GM15510 (cell line): ENCODE measurements at regions not wholly inside any gene's neighbourhood (a gene's known extent, or its start where the extent isn't known, plus 50 kb on each side); places are given as distances from the start of the nearest gene placed in this dataset.

Experiments
- POLR2A ChIP-seq: IDR thresholded peaks from 3 replicates; pipeline ENCODE4 v1.6.1; 2011; ENCODE audit warnings: borderline replicate concordance; ENCODE audit not compliant: insufficient read length; ENCODE audit errors: extremely low read depth

DNA sequence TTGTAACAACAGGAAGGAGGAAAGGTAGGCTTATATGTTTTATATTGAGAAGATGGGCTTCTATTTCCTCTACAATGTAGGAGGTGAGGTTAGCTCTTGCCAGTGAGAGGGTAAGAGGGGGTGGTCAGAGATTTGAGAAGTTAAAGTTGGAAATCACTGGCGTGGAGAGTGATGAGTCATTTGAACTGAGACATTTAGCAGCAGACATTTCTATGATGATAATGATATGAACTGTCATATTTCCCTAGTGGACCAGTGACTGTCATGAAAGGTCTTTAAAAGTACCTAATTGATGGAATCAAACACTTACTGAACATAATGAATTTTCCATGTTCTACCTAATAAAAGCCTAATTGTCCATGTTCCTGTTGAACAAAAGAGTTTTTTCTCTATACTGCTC, 126.1 kb downstream of the FAM161A start:
- no peak for TF ChIP-seq POLR2A

DNA sequence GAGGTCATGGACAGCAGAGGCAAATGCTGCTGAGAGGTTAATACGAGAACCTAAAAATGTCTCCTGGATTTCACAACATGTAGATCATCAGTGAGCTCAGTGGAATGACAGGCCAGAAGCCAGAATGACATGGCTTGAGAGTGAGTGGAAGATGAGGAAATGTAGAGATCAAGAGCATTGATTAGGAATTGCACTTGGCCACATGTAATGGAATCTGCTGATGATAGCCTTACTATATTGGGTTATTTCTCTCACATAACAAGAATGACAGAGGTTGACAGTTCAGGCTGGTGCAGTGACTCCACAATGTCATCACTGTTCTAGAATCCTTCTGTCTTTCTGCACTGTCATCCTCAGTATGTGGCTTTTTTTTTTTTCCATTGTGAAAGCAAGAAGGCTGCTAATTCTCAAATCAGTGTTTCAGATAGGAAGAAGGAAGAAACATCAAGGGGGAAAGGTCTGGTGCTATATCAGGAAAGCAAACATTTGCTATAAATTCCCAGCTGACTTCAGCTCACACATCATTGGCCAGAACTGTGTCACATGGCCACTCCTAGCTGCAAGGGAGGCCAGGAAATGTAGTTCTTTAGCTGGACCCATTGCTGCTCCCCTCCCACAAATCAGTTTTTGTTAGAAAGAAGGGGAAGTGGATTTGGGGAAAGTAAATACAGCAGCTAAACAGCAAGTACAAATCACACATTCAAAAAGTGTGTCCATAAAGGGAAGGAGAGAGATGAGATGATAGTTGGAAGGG, 127.2 kb downstream of the FAM161A start:
- TF ChIP-seq POLR2A: no peak

DNA sequence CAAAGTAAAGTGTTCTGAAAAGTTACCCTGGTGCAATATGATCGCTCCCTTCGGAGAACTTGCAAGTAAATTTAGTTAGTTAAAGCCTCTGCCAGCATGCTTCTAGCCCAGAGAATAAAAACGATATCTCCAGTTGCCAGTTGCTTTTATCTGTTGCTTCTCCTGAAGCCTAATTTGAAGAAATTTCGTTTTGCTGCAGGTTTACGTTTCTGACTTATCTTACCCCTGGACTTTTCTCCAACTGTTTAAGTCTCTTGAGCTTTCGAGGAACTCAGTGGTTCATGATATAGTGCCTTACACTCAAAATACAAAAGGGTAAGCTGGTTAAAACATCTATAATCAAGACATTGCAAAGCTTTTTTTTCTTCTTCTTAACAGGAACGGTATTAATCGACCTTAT, 131.1 kb downstream of the FAM161A start:
- TF ChIP-seq POLR2A: no peak

DNA sequence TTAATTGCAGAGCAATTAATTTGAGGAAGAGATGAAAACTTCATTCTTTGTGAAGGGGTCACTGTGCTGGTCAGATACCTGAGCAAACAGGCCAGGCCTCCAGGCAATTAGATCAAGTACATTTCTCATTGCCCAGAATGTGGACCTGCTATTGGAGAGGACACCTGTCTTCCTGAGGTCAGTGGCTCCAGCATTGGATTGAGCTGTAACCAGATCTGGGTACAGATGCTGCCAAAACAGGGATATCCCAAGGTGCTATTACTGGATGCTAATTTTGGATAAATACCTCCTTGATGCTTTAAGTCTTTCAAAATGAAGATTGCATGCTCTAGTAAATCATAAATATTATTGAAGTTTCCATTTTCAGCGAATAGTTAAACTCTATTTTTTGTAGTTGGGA, 131.5 kb downstream of the FAM161A start:
- no peak for TF ChIP-seq POLR2A

DNA sequence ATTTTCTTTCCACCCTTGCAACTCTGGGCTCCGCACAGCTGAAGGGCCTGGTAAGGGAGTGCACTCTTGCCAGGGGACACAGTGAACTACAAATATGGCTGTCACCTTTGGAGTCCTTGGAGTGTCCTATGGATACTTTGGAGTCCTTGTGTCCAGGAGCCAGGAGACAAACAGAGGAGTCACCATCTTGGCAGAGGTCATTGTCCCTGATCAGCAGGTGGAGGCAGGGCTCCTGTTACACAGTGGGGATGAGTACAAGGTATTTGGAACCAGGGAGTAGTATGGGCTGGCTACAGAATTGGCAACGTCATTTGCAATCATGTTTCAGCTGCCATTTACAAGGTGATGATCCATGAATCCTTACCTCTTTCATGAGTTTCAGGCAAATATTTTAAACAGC, 132.5 kb downstream of the FAM161A start:
- no peak for TF ChIP-seq POLR2A

DNA sequence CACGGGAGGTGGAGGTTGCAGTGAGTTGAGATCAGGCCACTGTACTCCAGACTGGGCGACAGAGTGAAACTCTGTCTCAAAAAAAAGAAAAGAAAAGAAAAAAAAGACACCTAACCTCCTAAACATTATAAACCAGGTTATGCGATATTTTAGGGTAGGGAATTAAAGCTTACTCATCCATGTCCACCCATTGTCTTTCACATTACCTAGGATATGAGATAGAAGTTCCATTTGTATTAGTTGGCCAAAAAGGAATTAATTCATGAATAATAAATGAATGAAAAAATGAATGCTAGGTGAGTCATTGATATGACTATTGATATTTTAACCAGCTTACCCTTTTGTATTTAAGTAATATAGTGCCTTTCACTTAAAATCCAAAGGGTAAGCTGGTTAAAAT, 132.9 kb downstream of the FAM161A start:
- TF ChIP-seq POLR2A: no peak

DNA sequence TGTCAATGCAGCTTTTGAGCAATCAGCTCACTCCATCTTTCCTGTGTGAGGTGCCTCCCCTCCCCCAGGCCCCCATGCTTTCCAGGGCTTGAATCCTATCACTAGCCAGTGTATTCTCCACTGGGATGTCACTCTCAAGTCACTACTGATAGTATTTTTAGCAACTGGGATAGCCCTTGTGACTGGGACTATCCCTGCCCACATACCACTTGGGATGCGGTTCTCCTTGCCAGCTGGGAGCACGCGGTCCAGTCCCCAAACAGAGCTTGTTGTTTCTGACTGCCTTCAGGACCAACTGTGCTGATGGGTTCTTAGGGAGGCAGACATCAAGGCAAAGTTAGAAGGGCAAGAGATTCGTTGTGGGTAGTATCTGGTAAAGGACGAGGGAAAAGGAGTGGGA, 134.9 kb downstream of the FAM161A start:
- no peak for TF ChIP-seq POLR2A

DNA sequence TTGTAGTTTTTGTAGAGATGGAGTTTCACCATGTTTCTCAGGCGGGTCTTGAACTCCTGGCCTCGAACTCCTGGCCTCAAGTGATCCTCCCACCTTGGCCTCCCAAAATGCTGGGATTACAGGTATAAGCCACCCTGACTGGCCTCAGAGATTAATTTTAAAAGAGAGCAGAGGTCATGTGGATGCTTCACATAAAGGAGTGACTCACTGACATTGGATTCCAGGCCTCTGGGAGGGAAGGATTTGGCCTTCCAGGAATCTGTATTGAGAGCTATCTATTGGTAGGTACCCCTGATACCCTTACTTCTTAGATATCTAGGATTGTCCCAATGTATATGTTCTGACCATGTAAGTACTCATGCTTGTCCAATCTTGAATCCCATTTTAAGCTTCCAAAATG, 138.4 kb downstream of the FAM161A start:
- TF ChIP-seq POLR2A: no peak

DNA sequence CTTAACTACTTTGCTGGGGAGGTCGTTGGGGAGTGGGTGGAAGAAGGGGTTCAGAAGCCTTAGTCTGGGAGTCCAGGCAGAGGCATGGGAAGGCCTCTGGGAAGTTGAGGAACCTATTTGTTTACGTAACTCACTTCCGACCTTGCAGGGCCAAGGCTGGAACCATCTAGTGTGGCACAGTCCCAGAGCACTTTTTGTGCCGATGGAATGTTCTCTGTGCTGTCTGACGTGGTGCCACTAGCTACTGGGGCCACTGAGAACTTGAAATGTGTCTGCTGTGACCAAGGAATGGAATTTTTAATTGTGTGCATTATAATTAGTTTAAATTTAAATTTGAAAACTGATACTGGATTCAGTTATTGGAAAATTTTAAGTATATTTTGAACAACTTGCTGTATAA, 139.7 kb downstream of the FAM161A start:
- no peak for TF ChIP-seq POLR2A

DNA sequence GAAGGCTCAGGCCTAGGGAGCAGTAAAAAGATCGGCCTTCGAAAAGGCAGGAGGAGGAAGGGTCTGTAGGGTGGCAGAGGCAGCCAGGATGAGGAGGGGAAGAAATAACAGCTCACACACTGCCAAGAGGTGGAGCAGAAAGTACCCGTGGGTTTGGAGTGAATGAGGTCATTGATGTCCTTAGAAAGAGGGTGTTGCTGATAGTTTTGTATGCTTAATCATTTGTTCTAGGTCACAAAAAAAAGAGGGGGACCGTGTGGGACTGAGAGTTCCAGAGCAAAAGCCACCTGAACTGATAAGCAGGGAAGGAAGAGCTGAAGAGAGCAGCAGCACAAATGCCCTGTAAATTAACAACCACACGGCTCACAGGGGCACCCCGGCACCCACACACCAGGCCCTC, 140.4 kb downstream of the FAM161A start:
- no peak for TF ChIP-seq POLR2A

DNA sequence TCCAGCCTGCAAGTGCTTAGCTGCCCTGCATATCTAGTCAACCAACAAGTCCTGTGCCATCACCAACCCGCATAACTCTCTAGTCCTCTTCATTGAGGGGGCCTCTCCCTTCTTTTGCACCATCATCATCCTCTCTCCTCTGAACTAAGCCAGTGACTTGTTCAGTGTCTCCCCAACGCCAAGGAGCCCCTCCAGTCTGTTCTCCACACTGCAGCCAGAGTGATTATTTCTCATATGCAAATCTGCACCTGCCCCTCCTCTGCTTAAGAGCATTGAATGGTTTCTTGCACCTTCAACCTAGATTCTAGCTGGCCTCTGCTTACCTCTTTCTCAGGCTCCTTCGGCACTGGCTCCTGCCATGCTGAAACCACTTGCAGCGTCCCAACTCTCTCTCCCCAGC, 141.8 kb downstream of the FAM161A start:
- no peak for TF ChIP-seq POLR2A

DNA sequence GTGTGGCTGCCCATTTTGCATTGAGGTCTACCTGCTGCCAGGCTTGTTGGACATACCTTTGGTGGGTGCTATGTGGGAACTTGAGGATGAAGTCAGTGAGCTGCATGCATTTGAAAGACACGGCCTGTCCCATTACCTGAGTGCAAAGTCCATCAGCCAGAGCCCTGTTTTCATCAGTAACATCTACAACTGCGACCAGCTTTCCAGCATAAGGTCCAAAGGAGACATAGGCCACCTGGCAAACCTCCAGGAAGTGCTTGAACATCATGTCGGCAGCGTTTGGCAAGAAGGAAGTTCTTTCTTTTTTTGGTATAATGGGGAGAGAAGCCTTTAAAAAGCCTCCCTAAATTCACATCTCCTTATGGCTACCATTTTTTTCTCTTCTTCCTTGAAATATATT, 143.1 kb downstream of the FAM161A start:
- TF ChIP-seq POLR2A: no peak

DNA sequence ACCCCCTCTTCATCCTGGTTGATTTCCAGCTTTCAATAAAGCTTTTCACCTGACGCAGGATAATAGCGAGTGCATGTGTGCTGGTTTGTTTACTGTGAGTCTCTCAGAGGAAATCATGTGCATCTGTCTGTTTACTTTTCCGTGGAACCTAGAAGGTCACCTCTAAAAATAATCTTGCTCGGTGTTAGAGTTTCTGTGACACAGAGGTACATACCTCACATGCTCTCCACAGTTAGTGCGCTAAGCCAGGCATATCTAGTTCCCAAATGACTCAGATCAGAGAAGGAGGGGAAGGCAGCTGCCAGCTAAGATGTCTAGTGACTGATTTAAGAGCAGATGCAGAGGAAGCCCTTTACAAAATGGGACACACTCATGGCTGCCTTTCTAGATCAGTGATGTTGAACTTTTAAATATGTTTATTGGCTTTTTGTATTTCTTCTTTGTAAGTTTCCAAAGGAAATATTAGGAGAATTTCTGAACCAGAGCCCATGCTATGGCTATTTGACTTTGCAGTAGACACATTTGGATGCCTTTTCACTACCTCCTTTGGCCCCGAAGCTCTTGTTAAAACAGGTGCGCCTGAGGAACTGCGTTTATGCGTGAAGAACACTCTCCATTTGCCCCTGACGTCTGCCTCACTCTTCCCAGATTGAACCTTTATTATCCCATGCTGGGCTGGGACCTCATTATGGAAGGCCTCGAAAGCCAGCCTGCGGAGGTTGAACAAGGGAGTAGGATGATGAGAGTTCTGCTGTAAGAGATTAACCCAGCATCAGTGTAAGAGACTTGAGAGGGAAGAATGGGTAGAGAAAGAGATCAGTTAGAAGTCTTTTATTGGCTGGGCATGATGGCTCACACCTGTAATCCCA, 145.6 kb downstream of the FAM161A start:
- no peak for TF ChIP-seq POLR2A

DNA sequence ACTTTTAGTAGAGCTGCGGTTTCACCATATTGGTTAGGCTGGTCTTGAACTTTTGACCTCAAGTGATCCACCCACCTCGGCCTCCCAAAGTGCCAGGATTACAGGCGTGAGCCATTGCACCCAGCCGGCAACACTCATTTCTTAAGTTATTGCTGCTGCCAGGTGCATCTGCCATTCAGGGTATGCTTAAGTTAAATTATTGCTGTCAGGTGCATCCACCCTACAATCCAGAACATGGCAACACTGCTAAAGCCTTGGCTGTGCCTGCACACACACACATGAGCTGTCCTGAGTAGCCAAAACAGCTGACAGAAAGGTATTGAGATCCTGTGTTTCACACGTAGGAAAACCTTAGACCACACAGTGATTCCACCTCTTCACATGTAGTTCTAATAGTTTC, 148.2 kb downstream of the FAM161A start:
- TF ChIP-seq POLR2A: no peak

DNA sequence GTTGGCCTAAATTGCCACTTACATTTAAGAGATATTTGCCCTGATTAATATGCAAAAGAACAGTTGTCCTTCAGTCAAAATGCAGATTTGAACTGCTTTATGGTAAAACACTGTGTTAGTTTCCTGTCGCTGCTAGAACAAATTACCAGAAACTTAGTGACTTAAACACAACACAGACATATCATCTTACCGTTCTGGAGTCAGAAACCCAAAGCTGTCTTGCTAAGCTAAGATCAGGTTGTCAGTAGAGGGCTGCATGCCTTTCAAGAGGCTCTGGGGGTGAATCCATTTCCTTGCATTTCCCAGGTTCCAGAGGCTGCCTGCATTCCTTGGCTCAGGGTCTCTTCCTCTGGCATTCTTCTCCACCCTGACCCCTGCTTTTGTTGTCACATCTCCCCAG, 149.5 kb downstream of the FAM161A start:
- no peak for TF ChIP-seq POLR2A

DNA sequence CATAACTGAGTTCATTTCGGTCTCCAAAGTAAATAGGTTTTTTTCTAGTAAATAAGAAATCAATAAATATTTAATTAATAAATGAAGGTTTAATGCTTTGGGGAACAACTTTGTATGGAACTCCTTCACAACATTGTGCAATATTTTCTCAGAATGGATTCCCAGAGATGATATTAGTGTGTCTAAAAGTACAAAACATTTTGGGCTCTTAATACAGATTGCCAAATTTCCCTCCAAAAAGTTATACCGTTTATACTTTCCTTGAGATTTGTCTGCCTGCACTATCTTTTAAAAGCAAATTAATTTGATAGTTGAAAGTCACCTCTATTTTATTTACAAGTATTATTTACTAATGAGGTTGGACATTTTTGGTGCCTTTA, 151.8 kb downstream of the FAM161A start:
- no peak for TF ChIP-seq POLR2A
